GM23248 (cell line): ENCODE measurements at regions not wholly inside any gene's neighbourhood (a gene's known extent, or its start where the extent isn't known, plus 50 kb on each side); places are given as distances from the start of the nearest gene placed in this dataset.

ENCODE experiments used
- EZH2 ChIP-seq: fragments of 200-600 bp; sonication (generic); IDR thresholded peaks from 2 replicates; pipeline ENCODE4 v1.6.1; 2018; ENCODE audit warnings: antibody characterized with exemption, mild to moderate bottlenecking; ENCODE audit not compliant: insufficient read depth, poor library complexity, severe bottlenecking
- EZH2phosphoT487 ChIP-seq: fragments of 200-600 bp; sonication (generic); IDR thresholded peaks from 2 replicates; pipeline ENCODE4 v1.6.1; 2018; ENCODE audit warnings: antibody characterized with exemption, moderate library complexity, mild to moderate bottlenecking, low read depth; ENCODE audit not compliant: insufficient read depth

DNA sequence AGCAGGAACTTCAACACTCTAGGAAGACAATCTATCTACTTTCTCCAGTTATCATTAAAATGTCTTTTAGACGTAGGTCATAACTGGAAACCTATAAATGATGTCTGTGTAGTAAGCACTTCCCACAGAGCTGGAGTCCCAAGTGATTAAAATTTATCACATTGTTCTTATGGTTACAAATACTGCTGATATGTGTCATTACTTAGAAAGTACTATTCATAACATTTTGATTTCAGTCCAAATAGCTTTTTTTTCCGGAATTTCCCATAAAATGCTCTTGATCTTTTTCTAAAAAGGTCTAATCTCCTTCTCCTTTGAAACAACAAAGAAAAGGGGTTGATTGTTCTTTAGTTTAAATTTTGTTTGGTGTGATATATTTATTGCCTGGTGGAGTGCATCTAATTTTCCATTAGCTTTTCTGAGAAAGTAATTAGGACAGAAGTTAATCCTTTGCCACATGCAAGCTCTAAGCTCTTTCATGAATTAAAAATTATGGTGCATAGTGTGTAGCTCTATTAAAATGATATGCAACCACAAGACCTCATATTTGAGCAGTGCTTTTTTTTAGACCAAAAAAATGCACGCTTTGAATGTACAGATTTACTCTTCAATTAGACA lies 132.7 kb upstream of the TCF21 start:
- TF ChIP-seq EZH2phosphoT487 = no peak
- no peak for TF ChIP-seq EZH2
